SK-N-SH treated with all-trans-retinoic acid at 6 μM for 48 hours (cell line): ENCODE measurements at regions not wholly inside any gene's neighbourhood (a gene's known extent, or its start where the extent isn't known, plus 50 kb on each side); places are given as distances from the start of the nearest gene placed in this dataset.

Experiments
- ATAC-seq: fragments of 200-7000 bp; cut with Tn5 transposase; 3 replicates; pipeline ENCODE4 v1.9.1; 2020; ENCODE audit warnings: mild to moderate bottlenecking, moderate library complexity
- BACH2 ChIP-seq: fragments of 250-450 bp; sonication (Bioruptor Pico); IDR thresholded peaks from 2 replicates; pipeline ENCODE4 v1.9.0; 2021; ENCODE audit warnings: mild to moderate bottlenecking, borderline replicate concordance
- CSDC2 ChIP-seq: fragments of 250-450 bp; sonication (Bioruptor Pico); IDR thresholded peaks from 2 replicates; pipeline ENCODE4 v1.5.0; 2020; ENCODE audit warnings: mild to moderate bottlenecking, moderate library complexity
- ESRRG ChIP-seq: fragments of 250-450 bp; sonication (Bioruptor Pico); IDR thresholded peaks from 2 replicates; pipeline ENCODE4 v1.6.1; 2021; ENCODE audit warnings: mild to moderate bottlenecking
- GLIS3 ChIP-seq: fragments of 250-450 bp; sonication (Bioruptor Pico); IDR thresholded peaks from 2 replicates; pipeline ENCODE4 v1.5.0; 2020; ENCODE audit warnings: mild to moderate bottlenecking, moderate library complexity
- OSR1 ChIP-seq: fragments of 250-450 bp; sonication (Bioruptor Pico); IDR thresholded peaks from 2 replicates; pipeline ENCODE4 v1.8.0; 2022; ENCODE audit warnings: moderate library complexity, mild to moderate bottlenecking, inconsistent platforms
- POU6F1 ChIP-seq: fragments of 250-450 bp; sonication (Bioruptor Pico); IDR thresholded peaks from 2 replicates; pipeline ENCODE4 v1.8.0; 2021; ENCODE audit warnings: low read depth, mild to moderate bottlenecking, moderate library complexity, borderline replicate concordance
- PPARA ChIP-seq: fragments of 250-450 bp; sonication (Bioruptor Pico); IDR thresholded peaks from 2 replicates; pipeline ENCODE4 v1.5.0; 2020; ENCODE audit warnings: mild to moderate bottlenecking, borderline replicate concordance
- RARB ChIP-seq: fragments of 250-450 bp; sonication (Bioruptor Pico); IDR thresholded peaks from 2 replicates; pipeline ENCODE4 v1.8.0; 2021; ENCODE audit warnings: mild to moderate bottlenecking, moderate library complexity
- TCF4 ChIP-seq: fragments of 250-450 bp; sonication (Bioruptor Pico); IDR thresholded peaks from 2 replicates; pipeline ENCODE4 v1.8.0; 2021; ENCODE audit warnings: mild to moderate bottlenecking, moderate library complexity, borderline replicate concordance
- TSHZ2 ChIP-seq: fragments of 250-450 bp; sonication (Bioruptor Pico); IDR thresholded peaks from 2 replicates; pipeline ENCODE4 v1.5.0; 2020; ENCODE audit warnings: mild to moderate bottlenecking, moderate library complexity
- ZC3H10 ChIP-seq: fragments of 250-450 bp; sonication (Bioruptor Pico); IDR thresholded peaks from 2 replicates; pipeline ENCODE4 v1.5.1; 2021; ENCODE audit warnings: mild to moderate bottlenecking, moderate library complexity
- ZFP3 ChIP-seq: fragments of 250-450 bp; sonication (Bioruptor Pico); IDR thresholded peaks from 2 replicates; pipeline ENCODE4 v1.5.0; 2020; ENCODE audit warnings: mild to moderate bottlenecking, moderate library complexity
- ZFP30 ChIP-seq: fragments of 450-650 bp; formaldehyde crosslinking; IDR thresholded peaks from 2 replicates; pipeline ENCODE4 v1.5.0; 2022; ENCODE audit warnings: mild to moderate bottlenecking, moderate library complexity
- ZNF565 ChIP-seq: fragments of 450-650 bp; formaldehyde crosslinking; conservative IDR thresholded peaks from 2 replicates; pipeline ENCODE4 v1.5.0; 2020; ENCODE audit warnings: low read depth, mild to moderate bottlenecking, moderate library complexity
- ZNF70 ChIP-seq: fragments of 450-650 bp; formaldehyde crosslinking; IDR thresholded peaks from 2 replicates; pipeline ENCODE4 v1.5.0; 2020; ENCODE audit warnings: mild to moderate bottlenecking, moderate library complexity
- ZNF8 ChIP-seq: fragments of 450-650 bp; formaldehyde crosslinking; IDR thresholded peaks from 2 replicates; pipeline ENCODE4 v1.5.0; 2020; ENCODE audit warnings: mild to moderate bottlenecking, moderate library complexity
- TF ChIP-seq, protein P1 (sequence below): fragments of 250-450 bp; sonication (Bioruptor Pico); IDR thresholded peaks from 2 replicates; pipeline ENCODE4 v1.5.1; 2020; ENCODE audit warnings: low read depth, mild to moderate bottlenecking, moderate library complexity
- TF ChIP-seq, protein P2 (sequence below): fragments of 250-450 bp; sonication (Bioruptor Pico); IDR thresholded peaks from 2 replicates; pipeline ENCODE4 v1.5.1; 2021; ENCODE audit warnings: mild to moderate bottlenecking, moderate library complexity

GRCh38 chr13:30844548-30845296 lies 61.3 kb upstream of the MEDAG start:
- TF ChIP-seq, protein P1, sequence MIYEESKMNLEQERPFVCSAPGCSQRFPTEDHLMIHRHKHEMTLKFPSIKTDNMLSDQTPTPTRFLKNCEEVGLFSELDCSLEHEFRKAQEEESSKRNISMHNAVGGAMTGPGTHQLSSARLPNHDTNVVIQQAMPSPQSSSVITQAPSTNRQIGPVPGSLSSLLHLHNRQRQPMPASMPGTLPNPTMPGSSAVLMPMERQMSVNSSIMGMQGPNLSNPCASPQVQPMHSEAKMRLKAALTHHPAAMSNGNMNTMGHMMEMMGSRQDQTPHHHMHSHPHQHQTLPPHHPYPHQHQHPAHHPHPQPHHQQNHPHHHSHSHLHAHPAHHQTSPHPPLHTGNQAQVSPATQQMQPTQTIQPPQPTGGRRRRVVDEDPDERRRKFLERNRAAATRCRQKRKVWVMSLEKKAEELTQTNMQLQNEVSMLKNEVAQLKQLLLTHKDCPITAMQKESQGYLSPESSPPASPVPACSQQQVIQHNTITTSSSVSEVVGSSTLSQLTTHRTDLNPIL = no peak
- TF ChIP-seq PPARA (CRISPR knock-in tag) (no peak), CSDC2 (CRISPR knock-in tag) (no peak), OSR1 (CRISPR knock-in tag) (no peak), TCF4 (CRISPR knock-in tag) (no peak), ZNF70 (CRISPR knock-in tag) (no peak), ESRRG (no peak), POU6F1 (CRISPR knock-in tag) (no peak), ZFP3 (CRISPR knock-in tag) (no peak), ZC3H10 (CRISPR knock-in tag) (no peak), TSHZ2 (CRISPR knock-in tag) (no peak)
- TF ChIP-seq, protein P2, sequence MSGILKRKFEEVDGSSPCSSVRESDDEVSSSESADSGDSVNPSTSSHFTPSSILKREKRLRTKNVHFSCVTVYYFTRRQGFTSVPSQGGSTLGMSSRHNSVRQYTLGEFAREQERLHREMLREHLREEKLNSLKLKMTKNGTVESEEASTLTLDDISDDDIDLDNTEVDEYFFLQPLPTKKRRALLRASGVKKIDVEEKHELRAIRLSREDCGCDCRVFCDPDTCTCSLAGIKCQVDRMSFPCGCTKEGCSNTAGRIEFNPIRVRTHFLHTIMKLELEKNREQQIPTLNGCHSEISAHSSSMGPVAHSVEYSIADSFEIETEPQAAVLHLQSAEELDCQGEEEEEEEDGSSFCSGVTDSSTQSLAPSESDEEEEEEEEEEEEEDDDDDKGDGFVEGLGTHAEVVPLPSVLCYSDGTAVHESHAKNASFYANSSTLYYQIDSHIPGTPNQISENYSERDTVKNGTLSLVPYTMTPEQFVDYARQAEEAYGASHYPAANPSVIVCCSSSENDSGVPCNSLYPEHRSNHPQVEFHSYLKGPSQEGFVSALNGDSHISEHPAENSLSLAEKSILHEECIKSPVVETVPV (CRISPR knock-in tag) = no peak

GRCh38 chr13:30845297-30846214 lies 60.5 kb upstream of the MEDAG start:
- TF ChIP-seq ZFP30 (no peak), TCF4 (CRISPR knock-in tag) (no peak), GLIS3 (CRISPR knock-in tag) (no peak), ZNF8 (no peak), OSR1 (CRISPR knock-in tag) (no peak), ZNF565 (CRISPR knock-in tag) (no peak), PPARA (CRISPR knock-in tag) (no peak), ZFP3 (CRISPR knock-in tag) (no peak), BACH2 (CRISPR knock-in tag) (no peak), POU6F1 (CRISPR knock-in tag) (no peak), CSDC2 (CRISPR knock-in tag) (no peak), ESRRG (no peak), RARB (no peak)
- TF ChIP-seq, protein P1 = no peak
- no peak for ATAC-seq

More at GRCh38 chr13:30844548-30845296, 61.3 kb upstream of the MEDAG start:
- no peak for ATAC-seq
